Ishikawa (cell line): ENCODE measurements at regions not wholly inside any gene's neighbourhood (a gene's known extent, or its start where the extent isn't known, plus 50 kb on each side); places are given as distances from the start of the nearest gene placed in this dataset.

Experiments used
- CEBPB ChIP-seq: IDR thresholded peaks from 2 replicates; pipeline ENCODE4 v1.6.1; 2012
- CREB1 ChIP-seq: IDR thresholded peaks from 2 replicates; pipeline ENCODE4 v1.6.1; 2012; ENCODE audit warnings: low read depth
- EGR1 ChIP-seq: IDR thresholded peaks from 2 replicates; pipeline ENCODE4 v1.6.1; 2012
- EP300 ChIP-seq: IDR thresholded peaks from 2 replicates; pipeline ENCODE4 v1.6.1; 2012; ENCODE audit warnings: borderline replicate concordance
- FOXM1 ChIP-seq: IDR thresholded peaks from 2 replicates; pipeline ENCODE4 v1.6.1; 2012; ENCODE audit warnings: low read depth, borderline replicate concordance
- NFIC ChIP-seq: IDR thresholded peaks from 2 replicates; pipeline ENCODE4 v1.6.1; 2012
- RAD21 ChIP-seq: IDR thresholded peaks from 2 replicates; pipeline ENCODE4 v1.6.1; 2012; ENCODE audit warnings: low read depth
- REST ChIP-seq: IDR thresholded peaks from 2 replicates; pipeline ENCODE4 v1.6.1; 2012; ENCODE audit warnings: low read depth, mild to moderate bottlenecking
- TAF1 ChIP-seq: IDR thresholded peaks from 2 replicates; pipeline ENCODE4 v1.6.1; 2012; ENCODE audit warnings: low read depth, mild to moderate bottlenecking
- TCF12 ChIP-seq: IDR thresholded peaks from 2 replicates; pipeline ENCODE4 v1.6.1; 2012; ENCODE audit warnings: low read depth
- TEAD4 ChIP-seq: IDR thresholded peaks from 2 replicates; pipeline ENCODE4 v1.6.1; 2012
- YY1 ChIP-seq: IDR thresholded peaks from 2 replicates; pipeline ENCODE4 v1.6.1; 2012; ENCODE audit warnings: low read depth
- ZBTB7A ChIP-seq: IDR thresholded peaks from 2 replicates; pipeline ENCODE4 v1.6.1; 2012; ENCODE audit warnings: low read depth
- TF ChIP-seq, protein P1 (sequence below): IDR thresholded peaks from 2 replicates; pipeline ENCODE4 v1.6.1; 2012
- TF ChIP-seq, protein P2 (sequence below): IDR thresholded peaks from 2 replicates; pipeline ENCODE4 v1.6.1; 2012

DNA sequence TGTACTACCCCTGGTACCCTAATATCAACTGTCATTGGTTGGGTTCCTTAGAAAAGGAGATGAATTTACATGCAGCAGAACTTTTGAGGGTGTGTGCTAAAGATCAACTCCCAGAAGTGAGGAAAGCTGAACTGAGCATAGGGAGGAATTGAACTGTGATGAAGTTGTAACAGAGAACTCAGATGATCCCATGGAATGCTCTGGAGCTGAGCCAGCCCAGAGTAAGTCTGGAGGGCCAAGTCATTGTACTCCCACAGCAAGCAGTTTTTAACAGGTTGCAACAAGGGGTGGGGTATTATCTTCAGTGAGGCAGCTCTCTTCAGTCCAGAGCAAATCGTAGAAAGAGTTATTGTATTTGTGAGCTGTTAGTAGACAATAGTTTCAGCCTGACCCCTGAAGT, 572.3 kb downstream of the PYDC2 start:
- TF ChIP-seq RAD21 (no peak), TEAD4 (peak; percentile 80), FOXM1 (no peak), CEBPB (no peak), TAF1 (no peak), EP300 (no peak), NFIC (peak; percentile 79), ZBTB7A (no peak), TCF12 (no peak), EGR1 (no peak)
- TF ChIP-seq, protein P1, sequence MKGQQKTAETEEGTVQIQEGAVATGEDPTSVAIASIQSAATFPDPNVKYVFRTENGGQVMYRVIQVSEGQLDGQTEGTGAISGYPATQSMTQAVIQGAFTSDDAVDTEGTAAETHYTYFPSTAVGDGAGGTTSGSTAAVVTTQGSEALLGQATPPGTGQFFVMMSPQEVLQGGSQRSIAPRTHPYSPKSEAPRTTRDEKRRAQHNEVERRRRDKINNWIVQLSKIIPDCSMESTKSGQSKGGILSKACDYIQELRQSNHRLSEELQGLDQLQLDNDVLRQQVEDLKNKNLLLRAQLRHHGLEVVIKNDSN: no peak
- TF ChIP-seq, protein P2, sequence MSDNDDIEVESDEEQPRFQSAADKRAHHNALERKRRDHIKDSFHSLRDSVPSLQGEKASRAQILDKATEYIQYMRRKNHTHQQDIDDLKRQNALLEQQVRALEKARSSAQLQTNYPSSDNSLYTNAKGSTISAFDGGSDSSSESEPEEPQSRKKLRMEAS: no peak

GRCh38 chr3:192038726-192039125, 577.8 kb downstream of the PYDC2 start:
- no peak for TF ChIP-seq REST
- TF ChIP-seq, protein P1: no peak
- TF ChIP-seq CREB1: no peak
- TF ChIP-seq RAD21: no peak
- TF ChIP-seq TEAD4: no peak
- TF ChIP-seq EP300: no peak
- TF ChIP-seq, protein P2: no peak
- no peak for TF ChIP-seq ZBTB7A
- no peak for TF ChIP-seq TCF12
- TF ChIP-seq YY1: no peak
- no peak for TF ChIP-seq NFIC
- TF ChIP-seq FOXM1: no peak
- TF ChIP-seq EGR1: no peak
- no peak for TF ChIP-seq TAF1
- TF ChIP-seq CEBPB: no peak

DNA sequence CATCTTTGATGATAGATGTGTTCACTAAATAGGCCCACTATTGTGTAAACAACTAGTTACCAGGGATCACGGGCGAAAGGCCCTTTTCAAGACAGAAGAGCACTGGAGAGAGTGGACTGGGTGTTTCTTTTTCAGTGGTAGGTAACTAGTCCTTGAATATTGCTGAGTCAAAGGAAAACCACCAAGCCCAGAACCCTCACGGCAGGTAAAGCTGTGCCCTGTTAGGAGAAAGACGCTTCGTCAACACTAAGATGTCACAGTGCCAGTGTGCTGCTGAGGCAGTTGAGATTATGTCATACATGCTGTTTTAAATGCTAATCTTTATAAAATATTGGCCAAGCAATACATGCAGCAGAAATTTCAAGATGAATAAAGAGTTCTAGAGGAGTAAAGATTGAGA, 578.6 kb downstream of the PYDC2 start:
- no peak for TF ChIP-seq TEAD4
- TF ChIP-seq NFIC: no peak
- TF ChIP-seq EGR1: no peak
- no peak for TF ChIP-seq FOXM1
- TF ChIP-seq YY1: no peak
- no peak for TF ChIP-seq TAF1
- TF ChIP-seq, protein P1: no peak
- no peak for TF ChIP-seq CREB1
- TF ChIP-seq TCF12: no peak
- TF ChIP-seq EP300: no peak
- TF ChIP-seq RAD21: no peak
- TF ChIP-seq, protein P2: no peak
- no peak for TF ChIP-seq ZBTB7A
- no peak for TF ChIP-seq CEBPB
- no peak for TF ChIP-seq REST

GRCh38 chr3:192040282-192041043, 579.5 kb downstream of the PYDC2 start:
- TF ChIP-seq YY1 (no peak), REST (no peak), EP300 (no peak), TAF1 (no peak), EGR1 (no peak), TEAD4 (no peak), CREB1 (no peak), ZBTB7A (no peak), CEBPB (no peak), FOXM1 (no peak), TCF12 (no peak), RAD21 (no peak), NFIC (no peak)
- TF ChIP-seq, protein P1: no peak
- TF ChIP-seq, protein P2: no peak
